ENCODE measurements at regions not wholly inside any gene's neighbourhood (a gene's known extent, or its start where the extent isn't known, plus 50 kb on each side); places are given as distances from the start of the nearest gene placed in this dataset.

DNA sequence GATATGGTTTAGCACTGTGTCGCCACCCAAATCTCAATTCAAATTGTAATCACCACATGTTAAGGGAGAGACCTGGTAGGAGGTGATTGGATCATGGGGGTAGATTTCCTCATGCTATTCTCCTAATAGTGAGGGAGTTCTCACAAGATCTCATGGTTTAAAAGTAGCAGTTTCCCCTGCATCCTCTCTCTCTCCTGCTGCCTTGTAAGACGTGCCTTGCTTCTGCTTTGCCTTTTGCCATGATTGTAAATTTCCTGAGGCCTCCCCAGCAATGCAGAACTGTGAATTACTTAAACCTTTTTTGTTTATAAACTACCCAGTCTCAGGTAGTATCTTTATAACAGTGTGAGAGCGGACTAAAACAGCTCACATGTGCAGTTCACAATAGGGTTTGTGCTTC lies 1668.7 kb upstream of the RAG2 start:
- in situ Hi-C loops (cut with HindIII; ENCODE audit: low sequenced_read_pairs) = no loop called here
- no peak for DNase-seq (ENCODE audit: low read depth, low spot score)
- no peak overlapping the region for H3K4me3 ChIP-seq (ENCODE audit: low read depth, low read length)
- TF ChIP-seq, protein P1, sequence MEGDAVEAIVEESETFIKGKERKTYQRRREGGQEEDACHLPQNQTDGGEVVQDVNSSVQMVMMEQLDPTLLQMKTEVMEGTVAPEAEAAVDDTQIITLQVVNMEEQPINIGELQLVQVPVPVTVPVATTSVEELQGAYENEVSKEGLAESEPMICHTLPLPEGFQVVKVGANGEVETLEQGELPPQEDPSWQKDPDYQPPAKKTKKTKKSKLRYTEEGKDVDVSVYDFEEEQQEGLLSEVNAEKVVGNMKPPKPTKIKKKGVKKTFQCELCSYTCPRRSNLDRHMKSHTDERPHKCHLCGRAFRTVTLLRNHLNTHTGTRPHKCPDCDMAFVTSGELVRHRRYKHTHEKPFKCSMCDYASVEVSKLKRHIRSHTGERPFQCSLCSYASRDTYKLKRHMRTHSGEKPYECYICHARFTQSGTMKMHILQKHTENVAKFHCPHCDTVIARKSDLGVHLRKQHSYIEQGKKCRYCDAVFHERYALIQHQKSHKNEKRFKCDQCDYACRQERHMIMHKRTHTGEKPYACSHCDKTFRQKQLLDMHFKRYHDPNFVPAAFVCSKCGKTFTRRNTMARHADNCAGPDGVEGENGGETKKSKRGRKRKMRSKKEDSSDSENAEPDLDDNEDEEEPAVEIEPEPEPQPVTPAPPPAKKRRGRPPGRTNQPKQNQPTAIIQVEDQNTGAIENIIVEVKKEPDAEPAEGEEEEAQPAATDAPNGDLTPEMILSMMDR (IDR thresholded peaks at IDR 0.05; ENCODE audit: low read depth, low read length) = no peak

DNA sequence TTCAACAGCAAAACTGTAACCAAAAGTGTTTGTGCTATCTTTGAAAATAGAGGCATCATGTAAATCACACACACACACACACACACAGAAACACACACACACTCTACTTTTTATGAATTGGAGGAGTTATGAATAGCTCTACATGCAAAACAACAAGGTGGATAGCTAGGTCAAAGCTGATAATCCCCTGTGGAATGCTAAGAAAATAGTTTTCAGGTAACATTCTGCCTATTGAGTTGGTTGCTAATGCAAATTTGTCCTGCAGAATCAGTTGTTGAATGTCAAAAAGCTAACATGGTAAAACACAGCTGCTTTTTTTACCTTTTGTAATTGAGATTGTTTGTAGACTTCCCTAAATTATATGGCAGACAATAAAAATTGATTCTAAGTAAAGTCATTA lies 1658.4 kb upstream of the RAG2 start:
- TF ChIP-seq, protein P1 (IDR thresholded peaks at IDR 0.05; ENCODE audit: low read depth, low read length) = no peak
- no peak overlapping the region for H3K4me3 ChIP-seq (ENCODE audit: low read depth, low read length)
- no peak for DNase-seq (ENCODE audit: low read depth, low spot score)
- in situ Hi-C loops (cut with HindIII; ENCODE audit: low sequenced_read_pairs) = no loop called here

DNA sequence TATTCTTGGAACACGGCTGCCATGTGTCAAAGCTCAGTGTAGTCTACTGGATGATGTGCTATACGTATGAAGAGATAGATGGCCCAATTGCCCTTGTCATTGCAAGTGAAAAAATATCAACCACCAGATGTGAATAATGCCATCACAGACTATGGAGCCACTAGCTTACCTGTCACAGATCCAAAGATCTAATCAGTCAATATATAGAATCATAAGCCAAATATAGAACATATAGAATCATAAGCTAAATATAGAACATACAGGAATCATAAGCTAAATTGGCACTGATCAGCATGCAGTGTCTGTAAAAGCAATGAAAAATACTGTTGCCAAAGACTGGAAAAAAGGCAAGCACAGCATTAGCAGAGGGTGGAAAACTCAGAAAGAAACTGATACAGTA lies 1656.9 kb upstream of the RAG2 start:
- TF ChIP-seq, protein P1 (IDR thresholded peaks at IDR 0.05; ENCODE audit: low read depth, low read length) = no peak
- no peak overlapping the region for H3K4me3 ChIP-seq (ENCODE audit: low read depth, low read length)
- no peak for DNase-seq (ENCODE audit: low read depth, low spot score)
- in situ Hi-C loops (cut with HindIII; ENCODE audit: low sequenced_read_pairs) = no loop called here

GRCh38 chr11:38252620-38253019 lies 1654.6 kb upstream of the RAG2 start:
- TF ChIP-seq, protein P1 (IDR thresholded peaks at IDR 0.05; ENCODE audit: low read depth, low read length) = no peak
- in situ Hi-C loops (cut with HindIII; ENCODE audit: low sequenced_read_pairs) = no loop called here
- no peak for DNase-seq (ENCODE audit: low read depth, low spot score)
- H3K4me3 ChIP-seq (ENCODE audit: low read depth, low read length) = no peak overlapping the region

DNA sequence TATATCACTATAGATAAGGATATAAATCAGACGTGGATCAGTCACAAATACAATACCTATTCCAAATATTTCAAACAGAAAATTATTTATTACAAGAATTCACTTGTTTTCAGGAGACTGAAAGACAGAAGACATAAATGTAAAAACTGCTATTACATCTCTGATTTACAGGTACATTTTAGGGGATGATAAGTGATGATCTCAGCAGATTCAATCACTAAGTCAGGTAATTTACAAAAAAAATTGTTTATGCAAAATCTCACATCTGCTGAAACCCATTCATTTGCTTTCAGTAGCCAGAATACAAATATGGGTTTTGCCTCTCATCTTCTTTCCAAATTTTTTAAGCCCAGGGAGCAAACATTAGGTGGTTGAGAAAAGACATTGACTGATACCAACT lies 1648.4 kb upstream of the RAG2 start:
- no peak for DNase-seq (ENCODE audit: low read depth, low spot score)
- TF ChIP-seq, protein P1 (IDR thresholded peaks at IDR 0.05; ENCODE audit: low read depth, low read length) = no peak
- in situ Hi-C loops (cut with HindIII; ENCODE audit: low sequenced_read_pairs) = no loop called here
- H3K4me3 ChIP-seq (ENCODE audit: low read depth, low read length) = no peak overlapping the region

- DNase-seq (ENCODE audit: low read depth, low spot score) = no peak
- H3K4me3 ChIP-seq (ENCODE audit: low read depth, low read length) = no peak overlapping the region
- TF ChIP-seq, protein P1 (IDR thresholded peaks at IDR 0.05; ENCODE audit: low read depth, low read length) = no peak
- in situ Hi-C loops (cut with HindIII; ENCODE audit: low sequenced_read_pairs) = no loop called here
These were observed 1628.6 kb upstream of the RAG2 start for GRCh38 chr11:38226684-38227083.

- H3K4me3 ChIP-seq (ENCODE audit: low read depth, low read length) = no peak overlapping the region
- TF ChIP-seq, protein P1 (IDR thresholded peaks at IDR 0.05; ENCODE audit: low read depth, low read length) = no peak
- in situ Hi-C loops (cut with HindIII; ENCODE audit: low sequenced_read_pairs) = no loop called here
- no peak for DNase-seq (ENCODE audit: low read depth, low spot score)
These were observed 1623.3 kb upstream of the RAG2 start for GRCh38 chr11:38221295-38221694.
